Activated naive CD4-positive, alpha-beta T cell treated with anti-CD3 and anti-CD28 coated beads, Interleukin-2, amount 10 ng/mL, durations not matched to agents 7 days and 5 days (primary cell): ENCODE measurements at regions not wholly inside any gene's neighbourhood (a gene's known extent, or its start where the extent isn't known, plus 50 kb on each side); places are given as distances from the start of the nearest gene placed in this dataset.
"Not testable (repeated sequence)": the region's sequence is repeated elsewhere in the genome, so short reads cannot be mapped to it uniquely, and the experiment has no call there.

Source experiments
- CTCF ChIA-PET: fragments of 350-600 bp; sonication (Branson Sonifier 250); formaldehyde crosslinking; loops from one replicate; lab custom pipeline; 2021; ENCODE audit warnings: antibody characterized with exemption; lab: Charles Lee
- DNase-seq: peaks from one replicate; pipeline ENCODE4 v3.0.0-alpha.2; 2020
- H3K27ac Mint-ChIP-seq: one replicate; pipeline ENCODE4 v1.8.0; 2021; ENCODE audit warnings: mild to moderate bottlenecking, moderate library complexity, mixed read lengths
- H3K27me3 Mint-ChIP-seq: one replicate; pipeline ENCODE4 v1.8.0; 2021; ENCODE audit warnings: mild to moderate bottlenecking, mixed read lengths
- H3K36me3 Mint-ChIP-seq: one replicate; pipeline ENCODE4 v1.8.0; 2021; ENCODE audit warnings: mixed read lengths
- H3K4me1 Mint-ChIP-seq: one replicate; pipeline ENCODE4 v1.8.0; 2021; ENCODE audit warnings: mixed read lengths
- H3K4me3 Mint-ChIP-seq: one replicate; pipeline ENCODE4 v1.8.0; 2021; ENCODE audit warnings: mild to moderate bottlenecking, moderate library complexity, mixed read lengths
- H3K9me3 Mint-ChIP-seq: one replicate; pipeline ENCODE4 v1.8.0; 2021; ENCODE audit warnings: mixed read lengths

DNA sequence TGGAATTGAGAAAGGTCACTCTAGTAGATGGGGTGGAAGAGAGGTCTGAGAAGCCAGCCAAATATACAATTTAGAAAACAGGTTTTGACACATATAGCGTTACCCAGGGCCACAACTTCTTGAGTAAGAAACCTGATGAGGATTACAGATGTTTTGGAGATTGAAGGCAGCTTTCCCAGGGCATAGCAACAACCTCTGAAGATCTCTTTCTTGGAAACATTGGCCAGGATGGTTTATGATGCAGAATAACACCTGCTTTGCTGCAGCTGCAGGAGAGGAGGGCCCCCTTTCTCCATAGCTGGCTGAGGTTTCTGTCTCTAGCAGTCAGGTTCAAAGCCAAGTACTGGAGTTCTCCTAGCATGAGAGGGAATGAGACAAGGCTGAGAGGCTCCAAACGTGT, 75.1 kb upstream of the NUP50 start:
- no peaks in the 10 kb centered on the region for H3K9me3 Mint-ChIP-seq

DNA sequence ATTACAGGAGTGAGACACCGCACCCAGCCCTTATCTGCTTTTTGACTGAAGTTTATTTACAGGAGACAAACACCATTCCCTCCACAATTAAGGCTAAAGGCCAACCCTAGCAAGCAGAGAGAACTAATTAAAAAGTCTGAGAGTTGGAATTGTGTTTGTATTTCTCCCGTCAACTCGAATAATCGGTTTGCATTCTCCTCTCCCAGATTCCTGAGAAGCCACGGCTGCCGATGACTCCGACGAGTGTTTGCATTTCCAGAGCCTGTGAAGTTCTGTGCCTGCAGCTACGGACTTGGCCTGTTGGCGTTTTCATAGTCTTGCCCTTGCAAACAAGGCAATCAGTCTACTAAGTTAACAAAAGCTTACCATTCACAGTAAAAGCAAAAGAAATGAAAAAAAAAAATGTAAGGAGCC, 73.2 kb upstream of the NUP50 start:
- H3K4me1 Mint-ChIP-seq: no peaks in the 10 kb centered on the region
- H3K27me3 Mint-ChIP-seq: peaks cover 19% of the 10 kb centered on the region
- H3K9me3 Mint-ChIP-seq: no peaks in the 10 kb centered on the region
- H3K36me3 Mint-ChIP-seq: no peaks in the 10 kb centered on the region
- no peak overlapping the region for H3K4me3 Mint-ChIP-seq
- no peak overlapping the region for H3K27ac Mint-ChIP-seq
- DNase-seq: no peak
- CTCF ChIA-PET: no interaction called here

More for the DNA sequence above, 75.1 kb upstream of the NUP50 start:
- Mint-ChIP-seq H3K27me3 (peaks cover 12% of the 10 kb centered on the region), H3K4me3 (no peak overlapping the region), H3K27ac (no peak overlapping the region), H3K36me3 (no peaks in the 10 kb centered on the region), H3K4me1 (no peaks in the 10 kb centered on the region)
- CTCF ChIA-PET: interaction anchor here (1.1 to 1.4 kb wide), 2 partner anchors 12 to 111 kb away, joined by 5 to 6 read pairs; no protein-coding TSS in a partner anchor
- DNase-seq: no peak

DNA sequence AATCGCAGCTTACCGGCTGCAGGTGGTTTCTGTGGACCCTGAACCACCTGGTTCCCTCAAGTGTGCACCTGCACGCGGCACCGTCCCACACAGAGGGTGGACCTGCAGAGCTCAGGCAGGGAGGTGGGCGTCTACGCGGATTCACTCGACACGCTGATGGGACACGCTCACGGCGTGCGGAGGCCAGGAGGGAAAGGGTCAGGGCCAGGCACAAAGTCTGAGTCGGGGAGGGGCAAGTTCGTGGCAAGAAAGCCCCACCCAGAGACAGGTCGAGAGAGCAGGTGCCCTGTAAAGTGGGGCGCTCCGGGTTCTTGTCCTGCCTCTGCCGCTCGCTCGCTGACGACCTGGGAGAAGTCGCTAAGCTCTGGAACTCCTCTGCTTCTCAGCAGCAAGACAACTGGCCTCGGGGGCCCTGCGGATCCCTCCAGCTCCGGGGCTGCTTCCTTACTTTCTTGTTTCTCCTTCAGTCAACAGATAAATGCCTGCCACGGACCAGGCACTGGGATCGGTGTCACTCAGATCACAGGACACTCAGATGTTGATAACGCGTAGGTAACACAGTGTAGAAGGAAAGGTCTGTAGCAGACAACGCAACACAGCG, 72.4 kb upstream of the NUP50 start:
- CTCF ChIA-PET: no interaction called here
- H3K27ac Mint-ChIP-seq: no peak overlapping the region

DNA sequence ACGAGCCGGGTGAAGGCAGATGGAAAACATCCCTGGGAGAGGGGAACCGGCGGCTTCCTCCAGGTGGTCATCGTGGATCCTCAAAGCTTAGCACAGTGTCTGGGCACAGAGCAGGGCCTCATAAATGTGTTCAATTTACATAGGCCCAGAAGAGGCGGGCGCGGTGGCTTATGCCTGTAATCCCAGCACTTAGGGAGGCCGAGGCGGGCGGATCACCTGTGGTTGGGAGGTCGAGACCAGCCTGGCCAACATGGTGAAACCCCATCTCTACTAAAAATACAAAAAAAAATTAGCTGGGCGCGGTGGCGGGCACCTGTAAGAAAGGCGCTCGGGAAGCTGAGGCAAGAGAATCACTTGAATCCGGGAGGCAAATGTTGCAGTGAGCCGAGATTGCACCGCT, 71.8 kb upstream of the NUP50 start:
- CTCF ChIA-PET: not testable (repeated sequence)

More for the DNA sequence above, 72.4 kb upstream of the NUP50 start:
- no peaks in the 10 kb centered on the region for H3K9me3 Mint-ChIP-seq
- H3K36me3 Mint-ChIP-seq: no peaks in the 10 kb centered on the region
- no peaks in the 10 kb centered on the region for H3K4me1 Mint-ChIP-seq
- H3K27me3 Mint-ChIP-seq: peaks cover 23% of the 10 kb centered on the region
- no peak overlapping the region for H3K4me3 Mint-ChIP-seq
- DNase-seq: no peak

DNA sequence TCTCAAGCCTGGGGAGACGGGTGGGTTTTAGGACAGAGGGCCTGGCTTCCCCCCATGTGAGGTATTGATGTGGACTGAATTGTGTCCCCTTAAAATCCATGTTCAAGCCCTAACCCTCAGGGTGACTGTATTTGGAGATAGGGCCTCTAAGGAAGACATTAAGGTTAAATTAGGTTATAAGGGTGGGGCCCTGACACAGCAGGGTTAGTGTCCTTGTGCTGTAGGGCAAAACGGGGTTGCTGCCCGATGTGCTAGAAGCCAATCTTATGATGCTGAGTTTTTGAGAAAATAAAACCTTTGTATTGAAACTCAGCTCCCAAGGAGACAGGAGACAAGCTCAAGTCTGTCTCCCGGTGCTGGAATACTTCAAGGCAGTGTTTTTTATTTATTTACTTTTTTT, 71.1 kb upstream of the NUP50 start:
- no peak overlapping the region for H3K27ac Mint-ChIP-seq
- H3K9me3 Mint-ChIP-seq: no peaks in the 10 kb centered on the region

More for the DNA sequence above, 71.8 kb upstream of the NUP50 start:
- not testable (repeated sequence) for H3K9me3 Mint-ChIP-seq, H3K36me3 Mint-ChIP-seq, H3K27ac Mint-ChIP-seq, DNase-seq, H3K4me3 Mint-ChIP-seq, H3K4me1 Mint-ChIP-seq
- peaks cover 25% of the 10 kb centered on the region for H3K27me3 Mint-ChIP-seq

DNA sequence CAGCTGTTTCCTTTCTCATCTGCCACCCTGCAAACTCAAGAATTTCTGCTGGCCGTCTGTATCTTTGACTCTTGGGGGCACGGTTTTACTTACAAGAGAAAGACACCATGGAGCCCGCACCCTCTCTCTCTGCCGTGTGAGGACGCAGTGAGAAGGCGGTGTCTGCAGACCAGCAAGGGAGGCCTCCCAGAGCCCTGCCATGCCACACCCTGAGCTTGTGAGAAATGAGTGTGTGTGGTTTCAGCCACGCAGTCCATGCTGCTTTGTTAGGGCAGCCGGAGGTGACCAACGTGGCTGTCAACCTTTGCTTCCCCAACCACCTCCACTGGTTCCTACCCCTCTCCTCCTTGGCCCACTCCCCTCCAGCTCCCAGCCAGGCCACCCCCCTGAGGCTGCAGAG, 70.1 kb upstream of the NUP50 start:
- CTCF ChIA-PET: interaction anchor here (1.5 kb wide), 1 partner anchor 15 kb away, joined by 3 read pairs; no protein-coding TSS in a partner anchor
- no peak overlapping the region for H3K27ac Mint-ChIP-seq
- H3K27me3 Mint-ChIP-seq: peaks cover 31% of the 10 kb centered on the region

More for the DNA sequence above, 71.1 kb upstream of the NUP50 start:
- CTCF ChIA-PET: no interaction called here
- no peaks in the 10 kb centered on the region for H3K4me1 Mint-ChIP-seq
- H3K4me3 Mint-ChIP-seq: no peak overlapping the region
- no peaks in the 10 kb centered on the region for H3K36me3 Mint-ChIP-seq
- DNase-seq: no peak
- H3K27me3 Mint-ChIP-seq: peaks cover 33% of the 10 kb centered on the region

DNA sequence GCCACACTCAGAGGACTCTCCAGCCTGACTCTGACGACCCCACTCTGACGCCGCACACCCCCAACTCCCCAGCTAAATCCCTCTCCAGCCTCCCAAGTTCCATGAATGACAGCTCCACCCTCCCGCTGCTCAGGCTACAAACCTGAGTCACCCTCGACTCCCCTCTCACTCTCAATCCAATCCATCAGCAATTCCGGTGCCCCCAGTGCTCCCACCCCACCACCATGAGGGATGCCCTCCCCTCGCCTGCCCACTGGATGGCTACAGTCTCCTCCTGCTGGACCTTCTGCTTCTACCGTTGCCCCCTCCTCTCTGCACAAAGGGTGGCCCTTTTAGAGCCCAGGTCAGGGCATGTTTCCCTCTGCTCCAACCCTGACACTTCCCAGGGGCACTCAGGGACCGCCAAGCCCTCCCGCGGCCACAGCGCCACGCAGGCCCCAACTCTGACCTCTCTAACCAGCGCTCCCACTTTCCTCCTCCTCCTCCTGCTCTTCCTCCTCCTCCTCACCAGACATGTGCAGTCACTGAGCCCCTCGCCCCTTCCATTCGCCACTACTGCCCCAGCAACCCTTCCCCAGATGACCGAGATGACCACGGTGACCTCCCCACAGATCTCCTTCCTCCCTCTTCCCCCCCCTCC, 69.5 kb upstream of the NUP50 start:
- Mint-ChIP-seq H3K27ac (no peak overlapping the region), H3K27me3 (peaks cover 31% of the 10 kb centered on the region), H3K4me3 (no peak overlapping the region), H3K4me1 (no peaks in the 10 kb centered on the region), H3K9me3 (no peaks in the 10 kb centered on the region), H3K36me3 (no peaks in the 10 kb centered on the region)
- CTCF ChIA-PET: interaction anchor here (0.6 to 1.5 kb wide), 3 partner anchors 14 to 35 kb away, joined by 3 read pairs; no protein-coding TSS in a partner anchor
- no peak for DNase-seq

More for the DNA sequence above, 70.1 kb upstream of the NUP50 start:
- H3K4me3 Mint-ChIP-seq: no peak overlapping the region
- no peaks in the 10 kb centered on the region for H3K4me1 Mint-ChIP-seq
- no peaks in the 10 kb centered on the region for H3K36me3 Mint-ChIP-seq
- DNase-seq: no peak
- H3K9me3 Mint-ChIP-seq: no peaks in the 10 kb centered on the region

DNA sequence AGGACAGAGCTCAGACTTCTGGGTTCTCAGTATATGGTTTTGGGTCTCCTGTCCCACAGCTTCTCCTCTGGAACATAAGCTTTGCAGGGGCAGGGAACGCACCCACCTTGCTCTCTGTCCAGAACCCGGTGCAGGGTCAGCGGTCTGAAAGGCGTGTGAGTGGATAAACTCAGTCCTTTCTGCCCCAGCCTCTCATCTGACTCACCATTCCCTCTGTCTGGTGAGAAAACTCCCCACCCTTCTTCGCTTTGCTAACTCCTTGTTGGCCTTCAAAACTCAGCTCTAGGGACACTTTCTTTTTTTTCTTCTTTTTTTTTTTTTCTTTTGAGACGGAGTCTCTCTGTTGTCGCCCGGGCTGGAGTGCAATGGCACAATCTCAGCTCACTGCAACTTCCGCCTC, 68.9 kb upstream of the NUP50 start:
- H3K4me1 Mint-ChIP-seq: no peaks in the 10 kb centered on the region

DNA sequence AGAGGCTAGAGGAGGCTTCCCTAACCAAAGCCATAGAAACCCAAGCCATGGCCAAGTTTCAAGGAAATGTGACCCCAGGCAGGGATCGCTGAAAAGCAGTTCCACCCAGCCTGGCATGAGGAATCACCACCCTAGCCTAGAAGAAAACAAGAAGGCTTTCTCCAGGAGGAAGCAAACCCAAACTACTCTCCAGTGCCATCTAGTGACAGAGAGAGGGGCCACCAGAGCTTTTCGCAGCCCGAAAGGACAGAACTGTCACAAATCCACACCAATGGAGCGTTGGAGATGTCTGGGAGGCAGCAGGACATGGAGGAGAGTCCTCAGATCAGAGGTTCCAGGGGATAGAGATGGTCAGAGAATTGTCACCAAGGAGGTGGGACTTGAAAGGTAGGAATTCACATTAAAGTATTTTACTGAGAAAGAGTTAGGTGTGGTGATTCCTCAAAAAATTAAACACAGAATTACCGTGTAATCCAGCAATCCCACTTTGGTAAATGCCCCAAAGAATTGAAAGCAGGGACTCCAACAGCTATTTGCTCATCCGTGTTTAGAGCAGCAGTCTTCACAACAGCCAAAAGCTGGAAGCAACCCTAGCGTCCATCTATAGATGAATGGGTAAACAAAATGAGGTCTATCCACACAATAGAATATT, 67.3 kb upstream of the NUP50 start:
- no peaks in the 10 kb centered on the region for H3K4me1 Mint-ChIP-seq
- peaks cover 35% of the 10 kb centered on the region for H3K27me3 Mint-ChIP-seq
- no peak overlapping the region for H3K27ac Mint-ChIP-seq
- H3K4me3 Mint-ChIP-seq: no peak overlapping the region
- CTCF ChIA-PET: interaction anchor here (0.9 to 1.8 kb wide), 6 partner anchors 12 to 271 kb away, joined by 3 to 7 read pairs (median 4); no protein-coding TSS in a partner anchor
- H3K36me3 Mint-ChIP-seq: no peaks in the 10 kb centered on the region
- DNase-seq: peak; percentile 63
- no peaks in the 10 kb centered on the region for H3K9me3 Mint-ChIP-seq

More for the DNA sequence above, 68.9 kb upstream of the NUP50 start:
- CTCF ChIA-PET: interaction anchor here (0.6 to 1.5 kb wide), 5 partner anchors 13 to 276 kb away, joined by 3 read pairs; no protein-coding TSS in a partner anchor
- no peak overlapping the region for H3K4me3 Mint-ChIP-seq
- no peak overlapping the region for H3K27ac Mint-ChIP-seq
- H3K27me3 Mint-ChIP-seq: peaks cover 35% of the 10 kb centered on the region
- no peaks in the 10 kb centered on the region for H3K9me3 Mint-ChIP-seq
- no peak for DNase-seq
- no peaks in the 10 kb centered on the region for H3K36me3 Mint-ChIP-seq

DNA sequence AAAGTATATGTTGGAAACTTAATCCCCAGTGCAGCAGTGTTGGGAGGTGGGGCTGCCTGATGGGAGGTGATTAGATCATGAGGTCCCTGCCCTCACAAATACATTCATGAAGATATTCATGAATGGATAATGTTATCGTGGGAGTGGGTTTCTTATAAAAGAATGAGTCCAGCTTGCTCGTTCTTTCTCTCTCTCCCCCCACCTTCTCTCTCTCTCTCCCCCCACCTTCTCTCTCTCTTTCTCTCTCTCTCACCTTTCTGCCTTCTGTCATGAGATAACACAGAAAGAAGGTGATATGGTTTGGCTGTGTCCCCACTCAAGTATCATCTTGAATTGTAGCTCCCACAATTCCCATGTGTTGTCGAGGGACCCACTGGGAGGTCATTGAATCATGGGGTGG, 66.7 kb upstream of the NUP50 start:
- Mint-ChIP-seq H3K4me3 (no peak overlapping the region), H3K27ac (no peak overlapping the region), H3K9me3 (no peaks in the 10 kb centered on the region), H3K36me3 (no peaks in the 10 kb centered on the region), H3K4me1 (peaks cover 2% of the 10 kb centered on the region), H3K27me3 (peaks cover 40% of the 10 kb centered on the region)
- CTCF ChIA-PET: interaction anchor here (0.6 to 1.8 kb wide), 3 partner anchors 23 to 305 kb away, joined by 4 to 5 read pairs (median 4); no protein-coding TSS in a partner anchor
- DNase-seq: no peak

DNA sequence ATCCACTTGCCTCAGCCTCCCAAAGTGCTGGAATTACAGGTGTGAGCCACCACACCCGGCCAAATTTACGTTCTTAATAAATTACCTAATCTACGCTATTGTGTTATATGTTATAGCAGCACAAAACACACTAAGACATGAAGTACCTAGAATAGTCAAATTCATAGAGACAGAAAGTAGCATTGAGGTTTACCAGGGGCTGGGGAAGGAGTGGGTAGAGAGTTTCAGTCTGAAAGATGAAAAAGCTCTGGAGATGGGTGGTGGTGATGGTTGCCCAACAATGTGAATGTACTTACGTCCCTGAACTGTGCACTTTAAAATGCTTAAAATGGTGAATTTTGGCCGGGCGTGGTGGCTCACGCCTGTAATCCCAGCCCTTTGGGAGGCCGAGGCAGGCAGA, 65.7 kb upstream of the NUP50 start:
- CTCF ChIA-PET: interaction anchor here (1.0 kb wide), 1 partner anchor 9 kb away, joined by 3 read pairs; no protein-coding TSS in a partner anchor
- Mint-ChIP-seq H3K4me3 (no peak overlapping the region), H3K36me3 (no peaks in the 10 kb centered on the region)

DNA sequence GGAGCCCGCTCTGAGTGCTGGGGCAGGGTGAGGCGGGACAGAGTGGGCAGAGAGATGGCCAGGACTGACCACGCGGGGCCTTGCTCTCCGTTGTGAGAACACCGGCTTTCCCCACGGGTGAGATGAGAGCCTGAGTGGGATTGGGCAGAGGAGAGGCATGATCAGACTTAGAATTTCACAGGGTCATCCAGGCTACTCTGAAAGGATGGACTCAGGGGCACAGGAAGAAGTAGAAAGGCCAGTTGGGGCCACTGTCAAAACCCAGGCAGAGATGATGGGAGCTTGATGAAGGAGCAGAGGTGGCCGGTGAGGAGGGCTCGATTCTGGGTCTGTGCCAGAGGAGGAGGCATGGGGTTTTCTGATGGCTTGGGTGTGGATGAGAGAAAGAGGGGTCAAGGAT, 63.8 kb upstream of the NUP50 start:
- peaks cover 39% of the 10 kb centered on the region for H3K27me3 Mint-ChIP-seq

More for the DNA sequence above, 65.7 kb upstream of the NUP50 start:
- no peak for DNase-seq
- H3K27me3 Mint-ChIP-seq: peaks cover 45% of the 10 kb centered on the region
- H3K27ac Mint-ChIP-seq: no peak overlapping the region
- H3K9me3 Mint-ChIP-seq: no peaks in the 10 kb centered on the region
- H3K4me1 Mint-ChIP-seq: peaks cover 2% of the 10 kb centered on the region

DNA sequence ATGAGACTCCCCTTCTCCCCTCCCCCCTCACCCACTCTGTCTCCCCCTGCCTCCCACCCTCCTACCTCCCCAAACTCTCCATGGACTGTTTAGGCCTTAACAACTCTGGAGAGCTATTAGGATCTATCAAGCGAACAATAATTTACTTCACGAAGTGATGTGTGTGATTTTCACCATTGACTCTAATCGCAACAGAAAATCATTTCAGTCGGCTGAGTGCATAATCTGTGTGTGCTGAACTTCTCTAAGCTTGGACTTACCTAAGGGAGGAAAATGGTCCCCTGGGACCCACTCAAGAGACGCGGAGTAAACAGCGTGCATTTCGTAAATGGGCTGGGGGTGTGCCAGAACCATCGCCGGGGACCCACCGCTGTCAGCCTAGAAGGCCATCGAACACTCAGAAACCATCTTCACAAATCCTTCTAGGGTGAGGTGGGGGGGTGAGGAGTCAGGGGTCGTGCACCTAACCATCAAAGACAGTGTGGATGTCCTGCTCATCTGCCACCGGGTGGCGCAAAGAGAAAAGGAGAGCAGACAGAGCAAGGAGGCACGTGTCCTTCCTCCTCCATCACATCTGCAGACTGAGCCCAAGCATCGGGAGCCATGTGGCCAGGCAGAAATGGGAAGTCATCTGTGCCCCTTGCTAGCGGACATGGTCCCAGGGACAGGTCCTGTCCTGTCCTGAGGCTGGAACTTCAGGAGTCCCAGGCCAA, 62.1 kb upstream of the NUP50 start:
- no peak overlapping the region for H3K27ac Mint-ChIP-seq
- H3K4me3 Mint-ChIP-seq: no peak overlapping the region
- CTCF ChIA-PET: interaction anchor here (0.7 to 1.8 kb wide), 6 partner anchors 14 to 165 kb away, joined by 3 to 8 read pairs (median 4); no protein-coding TSS in a partner anchor
- no peaks in the 10 kb centered on the region for H3K9me3 Mint-ChIP-seq
- peaks cover 2% of the 10 kb centered on the region for H3K4me1 Mint-ChIP-seq
- peak; percentile 59 for DNase-seq
- H3K36me3 Mint-ChIP-seq: no peaks in the 10 kb centered on the region
- peaks cover 39% of the 10 kb centered on the region for H3K27me3 Mint-ChIP-seq

More for the DNA sequence above, 63.8 kb upstream of the NUP50 start:
- peaks cover 2% of the 10 kb centered on the region for H3K4me1 Mint-ChIP-seq
- no peak overlapping the region for H3K27ac Mint-ChIP-seq
- CTCF ChIA-PET: interaction anchor here (0.7 to 1.2 kb wide), 3 partner anchors 12 to 169 kb away, joined by 3 to 6 read pairs (median 4); no protein-coding TSS in a partner anchor
- no peak for DNase-seq
- H3K36me3 Mint-ChIP-seq: no peaks in the 10 kb centered on the region
- no peak overlapping the region for H3K4me3 Mint-ChIP-seq
- no peaks in the 10 kb centered on the region for H3K9me3 Mint-ChIP-seq
